H1 (cell line): ENCODE measurements at regions not wholly inside any gene's neighbourhood (a gene's known extent, or its start where the extent isn't known, plus 50 kb on each side); places are given as distances from the start of the nearest gene placed in this dataset.

Source experiments
- CTCF ChIA-PET: fragments of 300-600 bp; sonication (Branson Sonifier 250); formaldehyde crosslinking; loops from one replicate; lab custom pipeline; 2021; ENCODE audit not compliant: partially characterized antibody; lab: Charles Lee
- POLR2A ChIA-PET: fragments of 300-600 bp; sonication (Branson Sonifier 250); formaldehyde crosslinking; loops from one replicate; lab custom pipeline; 2021; ENCODE audit warnings: inconsistent platforms; ENCODE audit not compliant: partially characterized antibody; lab: Charles Lee
- DNase-seq, 2 experiments: peaks; one replicate each; pipeline versions ENCODE4 v3.0.0 to v3.0.0-alpha.2; 2010 to 2022; ENCODE audit warnings: low spot score in 2 of 2, low read depth in 1 of 2, mixed read lengths in 1 of 2
- FAIRE-seq: peaks from 2 replicates; lab custom pipeline; 2011; peaks lifted over from hg19 to GRCh38; lab: Jason Lieb, UNC
- H2AFZ ChIP-seq: 2 replicates; pipeline ENCODE4 v1.8.1; 2012; ENCODE audit warnings: low read length, inconsistent platforms
- H2AK5ac ChIP-seq: 2 replicates; pipeline ENCODE4 v1.6.1; 2013; ENCODE audit warnings: low read depth, low read length
- H2BK120ac ChIP-seq: replicated peaks from 2 replicates; pipeline ENCODE3; 2013; ENCODE audit warnings: low read depth, low read length, inconsistent platforms
- H2BK12ac ChIP-seq: 2 replicates; pipeline ENCODE4 v1.6.1; 2013; ENCODE audit warnings: low read depth, low read length
- H2BK15ac ChIP-seq: 2 replicates; pipeline ENCODE4 v1.6.1; 2013; ENCODE audit warnings: low read length
- H2BK20ac ChIP-seq: 2 replicates; pipeline ENCODE4 v1.6.1; 2013; ENCODE audit warnings: low read length
- H2BK5ac ChIP-seq: 2 replicates; pipeline ENCODE4 v1.6.1; 2013; ENCODE audit warnings: low read depth, low read length
- H3K14ac ChIP-seq: 2 replicates; pipeline ENCODE4 v1.6.1; 2013; ENCODE audit warnings: inconsistent platforms; ENCODE audit not compliant: insufficient read length
- H3K18ac ChIP-seq: 2 replicates; pipeline ENCODE4 v1.6.1; 2013; ENCODE audit warnings: low read length; ENCODE audit errors: extremely low read depth
- H3K23ac ChIP-seq: 2 replicates; pipeline ENCODE4 v1.6.1; 2013; ENCODE audit warnings: inconsistent platforms; ENCODE audit not compliant: insufficient read length
- H3K23me2 ChIP-seq: 2 replicates; pipeline ENCODE4 v1.6.1; 2013; ENCODE audit warnings: low read depth, low read length
- H3K27ac ChIP-seq: 2 replicates; pipeline ENCODE4 v1.6.1; 2011; ENCODE audit warnings: low read depth, low read length, inconsistent platforms
- H3K27me3 ChIP-seq, 4 experiments: replicated peaks in 1 of 4; 1 replicate in 1 of 4; 2 replicates in 3 of 4; pipeline versions ENCODE4 v1.6.1 to v1.8.1; 2011 to 2013; ENCODE audit warnings: low read length in 3 of 4, mild to moderate bottlenecking in 3 of 4, inconsistent platforms in 2 of 4, mixed read lengths in 2 of 4, moderate library complexity in 1 of 4; ENCODE audit not compliant: control insufficient read depth in 3 of 4, insufficient read depth in 3 of 4; ENCODE audit errors: extremely low read depth in 1 of 4
- H3K36me3 ChIP-seq, 4 experiments: 2 replicates each; pipeline versions ENCODE4 v1.6.1 to v1.8.1; 2011 to 2013; ENCODE audit warnings: mild to moderate bottlenecking in 4 of 4, low read length in 3 of 4, moderate library complexity in 2 of 4, control low read depth in 1 of 4, inconsistent platforms in 1 of 4; ENCODE audit not compliant: insufficient read depth in 4 of 4, control insufficient read depth in 2 of 4
- H3K4ac ChIP-seq: replicated peaks from 2 replicates; pipeline ENCODE3; 2013; ENCODE audit warnings: low read length, low read depth, mixed read lengths, inconsistent platforms; ENCODE audit not compliant: insufficient read length
- H3K4me1 ChIP-seq, 4 experiments: replicated peaks in 1 of 4; 1 replicate in 1 of 4; 2 replicates in 3 of 4; pipeline versions ENCODE4 v1.6.1 to v1.8.1; 2011 to 2013; ENCODE audit warnings: low read length in 3 of 4, inconsistent platforms in 2 of 4, mixed read lengths in 1 of 4; ENCODE audit not compliant: insufficient read depth in 4 of 4, control insufficient read depth in 3 of 4
- H3K4me2 ChIP-seq, 2 experiments: 2 replicates each; pipeline versions ENCODE4 v1.6.1 to v1.8.1; 2011 to 2013; ENCODE audit warnings: low read depth in 2 of 2, low read length in 2 of 2, control low read depth in 1 of 2, inconsistent platforms in 1 of 2, mild to moderate bottlenecking in 1 of 2; ENCODE audit not compliant: insufficient read depth in 1 of 2
- H3K4me3 ChIP-seq, 4 experiments: fragments of 200-600, 300-600 bp in 1 of 4; sonication (generic), shearing (Covaris generic), sonication (Bioruptor Twin) in 1 of 4; 2 replicates each; pipeline versions ENCODE4 v1.5.1 to v1.8.1; 2011 to 2016; ENCODE audit warnings: low read length in 4 of 4, low read depth in 3 of 4, control low read depth in 2 of 4, inconsistent platforms in 2 of 4, mild to moderate bottlenecking in 2 of 4, mixed read lengths in 1 of 4, moderate library complexity in 1 of 4; ENCODE audit not compliant: insufficient read depth in 2 of 4; ENCODE audit errors: extremely low read depth in 1 of 4
- H3K56ac ChIP-seq: replicated peaks from 2 replicates; pipeline ENCODE3; 2013; ENCODE audit warnings: low read depth, mild to moderate bottlenecking, mixed read lengths, low read length, inconsistent platforms; ENCODE audit not compliant: insufficient read length
- H3K79me1 ChIP-seq: 2 replicates; pipeline ENCODE4 v1.6.1; 2013; ENCODE audit warnings: low read depth, low read length, control low read depth
- H3K79me2 ChIP-seq, 2 experiments: 2 replicates each; pipeline versions ENCODE4 v1.6.1 to v1.8.1; 2012 to 2013; ENCODE audit warnings: low read length in 2 of 2, mild to moderate bottlenecking in 2 of 2, inconsistent platforms in 1 of 2; ENCODE audit not compliant: insufficient read depth in 2 of 2, control insufficient read depth in 1 of 2
- H3K9ac ChIP-seq, 4 experiments: replicated peaks in 1 of 4; 1 replicate in 1 of 4; 2 replicates in 3 of 4; pipeline versions ENCODE4 v1.6.1 to v1.8.1; 2011 to 2013; ENCODE audit warnings: low read depth in 3 of 4, low read length in 3 of 4, control low read depth in 2 of 4, mild to moderate bottlenecking in 2 of 4, moderate library complexity in 2 of 4, inconsistent platforms in 1 of 4; ENCODE audit errors: extremely low read depth in 1 of 4
- H3K9me3 ChIP-seq, 2 experiments: 2 replicates each; pipeline versions ENCODE4 v1.6.1 to v1.8.1; 2012 to 2013; ENCODE audit warnings: mild to moderate bottlenecking in 2 of 2, moderate library complexity in 2 of 2, control low read depth in 1 of 2, inconsistent platforms in 1 of 2, low read depth in 1 of 2, low read length in 1 of 2, mixed read lengths in 1 of 2; ENCODE audit not compliant: insufficient read depth in 2 of 2
- H4K20me1 ChIP-seq, 2 experiments: replicated peaks in 1 of 2; 2 replicates each; pipeline versions ENCODE3 to v1.8.1; 2011 to 2013; ENCODE audit warnings: inconsistent platforms in 2 of 2, low read length in 2 of 2, mild to moderate bottlenecking in 1 of 2; ENCODE audit not compliant: insufficient read depth in 2 of 2, control insufficient read depth in 1 of 2
- H4K5ac ChIP-seq: 2 replicates; pipeline ENCODE4 v1.6.1; 2013; ENCODE audit warnings: low read length, low read depth, mixed read lengths, inconsistent platforms; ENCODE audit not compliant: insufficient read length
- H4K8ac ChIP-seq: 2 replicates; pipeline ENCODE4 v1.8.0; 2013; ENCODE audit warnings: mild to moderate bottlenecking, moderate library complexity, low read length, inconsistent platforms; ENCODE audit not compliant: insufficient read depth; ENCODE audit errors: extremely low read depth
- H4K91ac ChIP-seq: replicated peaks from 2 replicates; pipeline ENCODE3; 2013; ENCODE audit warnings: low read length, mixed read lengths, inconsistent platforms; ENCODE audit not compliant: insufficient read length
- CBX5 ChIP-seq: fragments of 300-800, 300-1000 bp; sonication (generic); IDR thresholded peaks from 2 replicates; pipeline ENCODE4 v1.7.1; 2016; ENCODE audit warnings: antibody characterized with exemption, low read length, low read depth
- HDAC6 ChIP-seq: IDR thresholded peaks from one replicate; pipeline ENCODE4 v1.7.1; 2012; ENCODE audit warnings: low read depth, mild to moderate bottlenecking, inconsistent platforms, low read length, moderate library complexity
- KDM1A ChIP-seq: fragments of 200-600, 300-600 bp; sonication (generic); IDR thresholded peaks from 2 replicates; pipeline ENCODE4 v1.7.1; 2016; ENCODE audit warnings: mild to moderate bottlenecking, low read length, borderline replicate concordance
- MAFK ChIP-seq: IDR thresholded peaks from 2 replicates; pipeline ENCODE4 v1.6.1; 2012; ENCODE audit warnings: low read depth, mild to moderate bottlenecking, improper control_type of control experiment, low read length
- NRF1 ChIP-seq: IDR thresholded peaks from 2 replicates; pipeline ENCODE4 v1.6.1; 2011; ENCODE audit warnings: mild to moderate bottlenecking, low read depth, low read length, improper control_type of control experiment
- SIN3A ChIP-seq, 2 experiments: IDR thresholded peaks in 1 of 2; conservative IDR thresholded peaks in 1 of 2; 2 replicates each; pipeline ENCODE4 v1.6.1; 2011 to 2012; ENCODE audit warnings: low read length in 2 of 2, improper control_type of control experiment in 1 of 2, low read depth in 1 of 2, mild to moderate bottlenecking in 1 of 2
- SP4 ChIP-seq: IDR thresholded peaks from 2 replicates; pipeline ENCODE4 v1.6.1; 2012; ENCODE audit warnings: low read length, inconsistent platforms
- WGBS, 2 experiments: shearing (Covaris generic) in 1 of 2; methylation state at CpG; one replicate each; pipeline versions ENCODE4 v1.1.6 to v1.1.7; 2013 to 2015; ENCODE audit warnings: low lambda C conversion rate in 2 of 2, mixed read lengths in 2 of 2, inconsistent platforms in 1 of 2, low coverage in 1 of 2, missing lambda C conversion rate in 1 of 2; ENCODE audit not compliant: insufficient replicate concordance in 2 of 2, insufficient coverage in 1 of 2, insufficient read length in 1 of 2; ENCODE audit errors: extremely low coverage in 1 of 2, missing lambda C conversion rate in 1 of 2; 5-methylcytosine and 5-hydroxymethylcytosine counted together

DNA sequence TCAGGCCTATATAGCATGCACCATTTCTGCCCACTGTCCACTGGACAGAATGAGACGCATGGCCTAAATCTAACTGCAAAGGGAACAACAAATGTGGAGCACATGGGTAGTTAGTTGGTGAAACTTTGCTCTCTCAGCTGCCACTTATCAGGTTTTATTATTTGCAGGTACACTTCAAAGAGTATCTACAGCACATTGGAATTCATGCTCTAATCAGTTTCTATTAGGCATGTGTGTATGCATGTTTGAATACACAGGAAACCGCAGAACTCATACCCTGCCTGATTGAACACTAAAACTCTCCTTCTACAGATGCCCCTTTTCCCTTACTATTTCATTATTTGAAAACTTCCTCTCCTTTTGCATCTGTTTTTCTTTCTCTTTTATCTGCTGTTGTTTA lies 97.4 kb upstream of the HSF2 start:
- H2AFZ ChIP-seq: no peak overlapping the region
- no peak overlapping the region for H3K9ac ChIP-seq
- H4K5ac ChIP-seq: no peak overlapping the region
- H2AK5ac ChIP-seq: no peak overlapping the region
- no peaks in the 10 kb centered on the region for H3K79me1 ChIP-seq
- CTCF ChIA-PET: no interaction called here
- no peak overlapping the region for H3K27ac ChIP-seq
- no peak overlapping the region for H3K4me2 ChIP-seq
- H3K9me3 ChIP-seq: 0 out of 4 replicates have a peak, but pooled peaks cover 0 to 5% of the 10 kb centered on the region in 2 experiments
- no peak overlapping the region for H4K91ac ChIP-seq
- H2BK20ac ChIP-seq: no peak overlapping the region
- H3K4me3 ChIP-seq: no peak overlapping the region
- H3K23me2 ChIP-seq: no peaks in the 10 kb centered on the region
- H4K20me1 ChIP-seq: no peaks in the 10 kb centered on the region
- no peak overlapping the region for H3K56ac ChIP-seq
- H3K4ac ChIP-seq: no peak overlapping the region
- no peaks in the 10 kb centered on the region for H3K79me2 ChIP-seq
- DNase-seq (no peak), FAIRE-seq (no peak)
- no peaks in the 10 kb centered on the region for H3K27me3 ChIP-seq
- no peak overlapping the region for H4K8ac ChIP-seq
- H3K18ac ChIP-seq: no peak overlapping the region
- no peaks in the 10 kb centered on the region; a peak in 1 of 7 replicates for H3K4me1 ChIP-seq
- 94% methylated on average over 2 of the region's 2 CpGs; no CpG with 5 or more reads in 1 of the 2 experiments for WGBS, 2 experiments
- H2BK120ac ChIP-seq: no peak overlapping the region
- no peak overlapping the region for H3K14ac ChIP-seq
- POLR2A ChIA-PET: no interaction called here
- no peak overlapping the region for H2BK5ac ChIP-seq
- H3K36me3 ChIP-seq: no peaks in the 10 kb centered on the region
- no peak overlapping the region for H2BK15ac ChIP-seq
- H3K23ac ChIP-seq: no peak overlapping the region
- H2BK12ac ChIP-seq: no peak overlapping the region
- no peak for TF ChIP-seq SIN3A (conservative IDR thresholded peaks at IDR 0.05 in 1 of 2, IDR thresholded peaks at IDR 0.05 in 1 of 2; ENCODE audit: low read depth in 1 of 2, low read length in 2 of 2)
- no peak for TF ChIP-seq MAFK
- TF ChIP-seq SP4: no peak
- TF ChIP-seq NRF1: no peak
- no peak for TF ChIP-seq CBX5
- no peak for TF ChIP-seq HDAC6
- TF ChIP-seq KDM1A: no peak
